CD4-positive, alpha-beta T cell (primary cell): ENCODE measurements at regions not wholly inside any gene's neighbourhood (a gene's known extent, or its start where the extent isn't known, plus 50 kb on each side); places are given as distances from the start of the nearest gene placed in this dataset.

ENCODE experiments used
- ATAC-seq: fragments of 200-7000 bp; cut with Tn5 transposase; one replicate; pipeline ENCODE4 v1.10.0; 2022; ENCODE audit warnings: mild to moderate bottlenecking; ENCODE audit not compliant: poor library complexity
- CTCF ChIA-PET: fragments of 350-600 bp; sonication (Branson Sonifier 250); formaldehyde crosslinking; loops from one replicate; lab custom pipeline; 2021; ENCODE audit warnings: antibody characterized with exemption, inconsistent platforms; lab: Charles Lee
- POLR2A ChIA-PET: fragments of 350-600 bp; sonication (Branson Sonifier 250); formaldehyde crosslinking; loops from one replicate; lab custom pipeline; 2021; ENCODE audit warnings: antibody characterized with exemption, inconsistent platforms; lab: Charles Lee
- DNase-seq, 14 experiments: peaks; one replicate each; pipeline ENCODE4 v3.0.0-alpha.2; 2013 to 2020; ENCODE audit warnings: mixed read lengths in 2 of 14
- H3K27ac ChIP-seq, 2 donors: one replicate each; pipeline versions ENCODE4 v1.5.1 to v1.7.0; 2013; ENCODE audit warnings: low read length in 2 of 2, low read depth in 1 of 2, mild to moderate bottlenecking in 1 of 2
- H3K27me3 ChIP-seq, 2 experiments: 1 replicate in 1 of 2; 2 replicates in 1 of 2; pipeline versions ENCODE4 v1.6.1 to v1.7.0; 2013; ENCODE audit warnings: low read length in 2 of 2, control low read depth in 1 of 2, mild to moderate bottlenecking in 1 of 2, moderate library complexity in 1 of 2; ENCODE audit not compliant: insufficient read depth in 2 of 2, control insufficient read depth in 1 of 2
- H3K36me3 ChIP-seq: one replicate; pipeline ENCODE4 v1.6.1; 2013; ENCODE audit warnings: low read length, control low read depth; ENCODE audit not compliant: insufficient read depth
- H3K4me1 ChIP-seq: one replicate; pipeline ENCODE4 v1.6.1; 2013; ENCODE audit warnings: low read length, control low read depth; ENCODE audit not compliant: insufficient read depth
- H3K4me3 ChIP-seq: one replicate; pipeline ENCODE4 v1.5.1; 2013; ENCODE audit warnings: mild to moderate bottlenecking, low read length, moderate library complexity
- H3K9me3 ChIP-seq, 2 experiments: 1 replicate in 1 of 2; 2 replicates in 1 of 2; pipeline versions ENCODE4 v1.6.1 to v1.7.0; 2013; ENCODE audit warnings: low read length in 2 of 2, mild to moderate bottlenecking in 2 of 2, control low read depth in 1 of 2, moderate library complexity in 1 of 2; ENCODE audit not compliant: control insufficient read depth in 1 of 2, insufficient read depth in 1 of 2
- H3K27ac Mint-ChIP-seq: one replicate; pipeline ENCODE4 v1.8.0; 2020; ENCODE audit warnings: mixed read lengths
- H3K27me3 Mint-ChIP-seq: one replicate; pipeline ENCODE4 v1.8.0; 2021; ENCODE audit warnings: mixed read lengths
- H3K36me3 Mint-ChIP-seq: one replicate; pipeline ENCODE4 v1.8.0; 2021; ENCODE audit warnings: low read depth, mixed read lengths
- H3K4me1 Mint-ChIP-seq: one replicate; pipeline ENCODE4 v1.8.0; 2021; ENCODE audit warnings: low read depth, mixed read lengths
- H3K4me3 Mint-ChIP-seq: one replicate; pipeline ENCODE4 v1.8.0; 2020; ENCODE audit warnings: mild to moderate bottlenecking, mixed read lengths
- H3K9me3 Mint-ChIP-seq: one replicate; pipeline ENCODE4 v1.8.0; 2020; ENCODE audit warnings: mixed read lengths
- CTCF ChIP-seq: fragments of 200-600 bp; IDR thresholded peaks from one replicate; pipeline ENCODE4 v1.8.0; 2022; ENCODE audit warnings: antibody characterized with exemption, mild to moderate bottlenecking
- intact Hi-C, 2 experiments: fragments of 100-400 bp; cut with DNase I in 1 of 2; cut with micrococcal nuclease in 1 of 2; formaldehyde crosslinking; loops; one replicate each; pipeline versions ENCODE4 v1.15.1 to v1.9.0; 2023 to 2025; cut with DNase I, micrococcal nuclease

GRCh38 chr5:113939988-113940387 lies 421.9 kb upstream of the KCNN2 start:
- no peak overlapping the region for H3K27ac Mint-ChIP-seq
- CTCF ChIA-PET, result no interaction called here
- no peaks in the 10 kb centered on the region for H3K9me3 ChIP-seq
- no peak overlapping the region for H3K27ac ChIP-seq
- H3K4me1 ChIP-seq, result no peaks in the 10 kb centered on the region
- intact Hi-C loops, result no loop called here
- TF ChIP-seq CTCF, result no peak
- H3K9me3 Mint-ChIP-seq, result peaks cover 2% of the 10 kb centered on the region
- no peaks in the 10 kb centered on the region for H3K4me1 Mint-ChIP-seq
- no peak overlapping the region for H3K4me3 ChIP-seq
- H3K36me3 ChIP-seq, result no peaks in the 10 kb centered on the region
- H3K27me3 ChIP-seq, result no peaks in the 10 kb centered on the region
- no peaks in the 10 kb centered on the region for H3K36me3 Mint-ChIP-seq
- no peaks in the 10 kb centered on the region for H3K27me3 Mint-ChIP-seq
- DNase-seq (no peak), ATAC-seq (no peak)
- no peak overlapping the region for H3K4me3 Mint-ChIP-seq
- POLR2A ChIA-PET, result no interaction called here

- POLR2A ChIA-PET, result no interaction called here
- Histone ChIP-seq H3K27ac (no peak overlapping the region), H3K27me3 (no peaks in the 10 kb centered on the region), H3K9me3 (peaks cover 0 to 5% of the 10 kb centered on the region in 2 experiments), H3K36me3 (no peaks in the 10 kb centered on the region), H3K4me1 (no peaks in the 10 kb centered on the region), H3K4me3 (no peak overlapping the region)
- H3K9me3 Mint-ChIP-seq, result peaks cover 6% of the 10 kb centered on the region
- H3K4me3 Mint-ChIP-seq, result no peak overlapping the region
- H3K36me3 Mint-ChIP-seq, result no peaks in the 10 kb centered on the region
- CTCF ChIA-PET, result no interaction called here
- no peaks in the 10 kb centered on the region for H3K4me1 Mint-ChIP-seq
- no peak for DNase-seq
- intact Hi-C loops, result no loop called here
- no peak for ATAC-seq
- no peak overlapping the region for H3K27ac Mint-ChIP-seq
- TF ChIP-seq CTCF, result no peak
- no peaks in the 10 kb centered on the region for H3K27me3 Mint-ChIP-seq
Observed at GRCh38 chr5:113950186-113950585, 411.7 kb upstream of the KCNN2 start.

- Mint-ChIP-seq H3K27me3 (no peaks in the 10 kb centered on the region), H3K27ac (no peak overlapping the region), H3K4me1 (no peaks in the 10 kb centered on the region), H3K9me3 (peaks cover 14% of the 10 kb centered on the region), H3K36me3 (no peaks in the 10 kb centered on the region), H3K4me3 (no peak overlapping the region)
- CTCF ChIA-PET, result no interaction called here
- Histone ChIP-seq H3K27me3 (no peaks in the 10 kb centered on the region), H3K4me3 (no peak overlapping the region), H3K36me3 (no peaks in the 10 kb centered on the region), H3K27ac (no peak overlapping the region), H3K9me3 (peaks cover 5 to 7% of the 10 kb centered on the region in 2 experiments), H3K4me1 (no peaks in the 10 kb centered on the region)
- ATAC-seq, result no peak
- POLR2A ChIA-PET, result no interaction called here
- intact Hi-C loops, result no loop called here
- no peak for DNase-seq
- no peak for TF ChIP-seq CTCF
Observed at GRCh38 chr5:113965225-113965624, 396.6 kb upstream of the KCNN2 start.
